HEK293 (cell line): ENCODE measurements at regions not wholly inside any gene's neighbourhood (a gene's known extent, or its start where the extent isn't known, plus 50 kb on each side); places are given as distances from the start of the nearest gene placed in this dataset.
A peak's percentile ranks its signal among the peaks of the same experiment; 100 is the strongest.

ENCODE experiments used
- CTCF ChIA-PET: fragments of 350-600 bp; formaldehyde crosslinking; extraction: SDS; loops from one replicate; lab custom pipeline; 2021; ENCODE audit warnings: antibody characterized with exemption; lab: Yijun Ruan, JAX
- POLR2A ChIA-PET: fragments of 300-600 bp; formaldehyde crosslinking; extraction: SDS; loops from one replicate; lab custom pipeline; 2020; ENCODE audit warnings: antibody characterized with exemption, inconsistent platforms; lab: Yijun Ruan, JAX
- H3K27ac ChIP-seq: fragments of 200-500 bp; sonication (Bioruptor generic); 2 replicates; pipeline ENCODE4 v1.5.1; 2014; ENCODE audit warnings: low read depth, low read length, control low read depth, inconsistent platforms; ENCODE audit errors: extremely low read depth
- H3K36me3 ChIP-seq, 2 experiments: fragments of 200-500 bp in 1 of 2; sonication (Bioruptor generic) in 1 of 2; 1 replicate in 1 of 2; 2 replicates in 1 of 2; pipeline ENCODE4 v1.5.1; 2014 to 2017; ENCODE audit warnings: inconsistent platforms in 2 of 2, low read length in 2 of 2; ENCODE audit not compliant: control insufficient read depth in 2 of 2, insufficient read depth in 1 of 2
- H3K4me1 ChIP-seq: fragments of 200-500 bp; sonication (Bioruptor generic); 2 replicates; pipeline ENCODE4 v1.5.1; 2014; ENCODE audit warnings: mild to moderate bottlenecking, low read length, inconsistent platforms; ENCODE audit not compliant: control insufficient read depth, insufficient read depth
- H3K4me3 ChIP-seq: 2 replicates; pipeline ENCODE4 v1.5.1; 2011; ENCODE audit warnings: low read depth, mild to moderate bottlenecking, control low read depth, low read length, moderate library complexity
- H3K9me3 ChIP-seq: fragments of 200-500 bp; sonication (Bioruptor generic); 2 replicates; pipeline ENCODE4 v1.5.1; 2014; ENCODE audit warnings: low read depth, low read length, inconsistent platforms; ENCODE audit not compliant: control insufficient read depth, insufficient read depth
- HIC1 ChIP-seq: fragments of 450-650 bp; formaldehyde crosslinking; IDR thresholded peaks from 2 replicates; pipeline ENCODE4 v1.5.1; 2016; ENCODE audit warnings: missing biosample characterization, missing genetic modification characterization
- INSM2 ChIP-seq: fragments of 450-650 bp; formaldehyde crosslinking; IDR thresholded peaks from 2 replicates; pipeline ENCODE4 v1.5.1; 2016; ENCODE audit warnings: missing biosample characterization, missing genetic modification characterization
- KLF7 ChIP-seq: fragments of 450-650 bp; formaldehyde crosslinking; IDR thresholded peaks from 2 replicates; pipeline ENCODE4 v1.5.1; 2016; ENCODE audit warnings: missing biosample characterization, missing genetic modification characterization, borderline replicate concordance
- WT1 ChIP-seq: fragments of 450-650 bp; formaldehyde crosslinking; IDR thresholded peaks from 2 replicates; pipeline ENCODE4 v1.5.1; 2016; ENCODE audit warnings: missing biosample characterization, missing genetic modification characterization
- ZBTB17 ChIP-seq: fragments of 450-650 bp; formaldehyde crosslinking; IDR thresholded peaks from 2 replicates; pipeline ENCODE4 v1.5.1; 2016; ENCODE audit warnings: missing biosample characterization, missing genetic modification characterization
- ZBTB26 ChIP-seq: fragments of 450-650 bp; formaldehyde crosslinking; optimal IDR thresholded peaks from 2 replicates; pipeline ENCODE3; 2016; ENCODE audit warnings: missing biosample characterization, mild to moderate bottlenecking, missing genetic modification characterization
- ZFHX2 ChIP-seq: fragments of 450-650 bp; formaldehyde crosslinking; conservative IDR thresholded peaks from 2 replicates; pipeline ENCODE4 v1.5.1; 2016; ENCODE audit warnings: missing biosample characterization, missing genetic modification characterization
- ZFP3 ChIP-seq: fragments of 450-650 bp; formaldehyde crosslinking; IDR thresholded peaks from 2 replicates; pipeline ENCODE4 v1.5.1; 2016; ENCODE audit warnings: low read depth, missing biosample characterization, missing genetic modification characterization
- ZIC2 ChIP-seq: fragments of 450-650 bp; formaldehyde crosslinking; IDR thresholded peaks from 2 replicates; pipeline ENCODE4 v1.5.1; 2016; ENCODE audit warnings: missing biosample characterization, missing genetic modification characterization
- ZNF155 ChIP-seq: fragments of 450-650 bp; formaldehyde crosslinking; IDR thresholded peaks from 2 replicates; pipeline ENCODE4 v1.5.1; 2016; ENCODE audit warnings: missing biosample characterization, missing genetic modification characterization
- ZNF404 ChIP-seq: fragments of 450-650 bp; formaldehyde crosslinking; IDR thresholded peaks from 2 replicates; pipeline ENCODE4 v1.5.1; 2017; ENCODE audit warnings: missing biosample characterization, missing genetic modification characterization
- ZNF426 ChIP-seq: fragments of 450-650 bp; formaldehyde crosslinking; IDR thresholded peaks from 2 replicates; pipeline ENCODE4 v1.5.1; 2017; ENCODE audit warnings: missing biosample characterization, missing genetic modification characterization, mild to moderate bottlenecking, inconsistent platforms, moderate library complexity
- ZNF449 ChIP-seq: fragments of 450-650 bp; formaldehyde crosslinking; IDR thresholded peaks from 2 replicates; pipeline ENCODE4 v1.5.1; 2017; ENCODE audit warnings: missing biosample characterization, mild to moderate bottlenecking, missing genetic modification characterization, moderate library complexity
- ZNF596 ChIP-seq: fragments of 450-650 bp; IDR thresholded peaks from 2 replicates; pipeline ENCODE4 v1.5.0; 2018; ENCODE audit warnings: missing biosample characterization, mild to moderate bottlenecking, missing genetic modification characterization, moderate library complexity
- ZXDB ChIP-seq: fragments of 450-650 bp; formaldehyde crosslinking; IDR thresholded peaks from 2 replicates; pipeline ENCODE4 v1.5.1; 2016; ENCODE audit warnings: missing biosample characterization, missing genetic modification characterization

GRCh38 chr1:242692988-242693387, 168.5 kb upstream of the PLD5 start:
- no peak overlapping the region for H3K27ac ChIP-seq
- ChIA-PET POLR2A (no interaction called here), CTCF (no interaction called here)
- no peaks in the 10 kb centered on the region for H3K9me3 ChIP-seq
- no peak overlapping the region for H3K4me3 ChIP-seq
- H3K36me3 ChIP-seq: no peaks in the 10 kb centered on the region
- TF ChIP-seq ZNF426 (tag by site-specific recombination): no peak
- no peak for TF ChIP-seq ZIC2 (tag by site-specific recombination)
- no peak for TF ChIP-seq ZFP3 (tag by site-specific recombination)
- TF ChIP-seq ZNF404 (tag by site-specific recombination): no peak
- TF ChIP-seq ZFHX2 (tag by site-specific recombination): no peak
- no peak for TF ChIP-seq WT1 (tag by site-specific recombination)
- no peak for TF ChIP-seq INSM2 (tag by site-specific recombination)
- no peak for TF ChIP-seq ZXDB (tag by site-specific recombination)
- TF ChIP-seq HIC1 (tag by site-specific recombination): no peak
- no peak for TF ChIP-seq ZBTB26
- no peaks in the 10 kb centered on the region for H3K4me1 ChIP-seq

GRCh38 chr1:242691610-242691945, 167.1 kb upstream of the PLD5 start:
- no peaks in the 10 kb centered on the region for H3K36me3 ChIP-seq
- no peak overlapping the region for H3K4me3 ChIP-seq
- TF ChIP-seq ZNF596 (no peak), ZNF449 (tag by site-specific recombination) (peak; percentile 81), ZNF155 (tag by site-specific recombination) (no peak)
- TF ChIP-seq, all 188 proteins: peak for 1
- H3K9me3 ChIP-seq: no peaks in the 10 kb centered on the region
- ChIA-PET POLR2A (no interaction called here), CTCF (interaction anchor here (0.7 kb wide), 1 partner anchor 40 kb away, joined by 4 read pairs; no protein-coding TSS in a partner anchor)
- no peaks in the 10 kb centered on the region for H3K4me1 ChIP-seq
- no peak overlapping the region for H3K27ac ChIP-seq

- Histone ChIP-seq H3K27ac (no peak overlapping the region), H3K9me3 (no peaks in the 10 kb centered on the region), H3K4me3 (no peak overlapping the region), H3K36me3 (no peaks in the 10 kb centered on the region), H3K4me1 (no peaks in the 10 kb centered on the region)
- CTCF ChIA-PET: no interaction called here
- POLR2A ChIA-PET: no interaction called here
- TF ChIP-seq KLF7 (tag by site-specific recombination) (no peak), ZBTB17 (peak; percentile 52), ZFP3 (tag by site-specific recombination) (no peak)
These were observed 166.5 kb upstream of the PLD5 start for GRCh38 chr1:242690849-242691609.
